ENCODE measurements at regions not wholly inside any gene's neighbourhood (a gene's known extent, or its start where the extent isn't known, plus 50 kb on each side); places are given as distances from the start of the nearest gene placed in this dataset.

DNA sequence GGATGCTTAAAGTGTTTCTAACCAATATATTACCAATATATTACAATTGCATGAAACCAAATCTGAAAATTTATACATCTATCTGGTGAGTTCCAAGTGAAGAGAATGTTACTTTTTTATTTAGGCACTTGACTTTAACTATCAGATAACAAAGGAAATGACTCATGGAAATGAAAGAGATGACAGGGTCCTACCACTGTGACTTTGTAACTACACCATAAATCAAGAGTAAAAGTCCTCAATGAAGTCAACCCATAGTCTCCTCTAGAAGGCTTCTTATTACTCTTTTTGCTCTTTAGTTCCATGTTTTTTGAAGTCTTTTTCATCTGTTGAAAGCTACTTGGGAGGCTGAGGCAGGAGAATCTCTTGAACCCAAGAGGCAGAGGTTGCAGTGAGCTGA, 545.0 kb upstream of the PIK3C3 start:
- no peaks in the 10 kb centered on the region for H3K36me3 ChIP-seq (ENCODE audit: control insufficient read depth in 4 of 4, insufficient read depth in 4 of 4, low read length in 3 of 4)
- no peaks in the 10 kb centered on the region for H3K9me3 ChIP-seq (ENCODE audit: control extremely low read depth in 1 of 5, control insufficient read depth in 4 of 5, insufficient read depth in 2 of 5, low read depth in 1 of 5, low read length in 4 of 5)
- DNase-seq, result no peak
- no peak overlapping the region for H3K27ac ChIP-seq (ENCODE audit: insufficient read depth in 1 of 2, low read depth in 1 of 2, low read length in 2 of 2, poor library complexity in 1 of 2, severe bottlenecking in 2 of 2)
- H3K4me3 ChIP-seq (ENCODE audit: control insufficient read depth in 1 of 7, extremely low read depth in 1 of 7, insufficient read depth in 4 of 7, low read depth in 2 of 7, low read length in 6 of 7), result no peak overlapping the region
- ChIA-PET POLR2A (no interaction called here), CTCF (no interaction called here)
- no peaks in the 10 kb centered on the region for H3K4me1 ChIP-seq (ENCODE audit: control extremely low read depth in 1 of 4, control insufficient read depth in 4 of 4, insufficient read depth in 4 of 4, low read length in 3 of 4)
- no peaks in the 10 kb centered on the region for H3K27me3 ChIP-seq (replicated peaks in 2 of 5; ENCODE audit: control insufficient read depth in 4 of 5, insufficient read depth in 5 of 5, low read length in 4 of 5)

DNA sequence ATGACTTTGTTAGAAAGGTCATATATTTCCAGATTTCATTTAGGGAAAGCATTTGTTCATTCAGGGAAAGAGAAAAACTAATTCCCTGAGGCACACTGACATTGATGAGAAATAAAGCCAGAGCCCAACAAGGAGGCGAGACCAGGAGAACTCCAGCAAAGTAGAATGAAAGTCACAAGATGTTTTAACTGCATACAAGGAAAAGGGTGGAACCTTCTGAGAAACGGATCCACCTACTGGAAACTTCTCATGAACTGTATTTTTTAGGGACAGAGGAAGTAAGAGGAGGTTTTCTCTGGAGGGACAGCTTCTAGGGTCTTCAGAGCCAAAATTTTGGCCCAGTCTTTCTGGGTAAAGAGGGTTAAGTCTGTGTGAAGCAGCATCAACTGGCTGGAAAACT, 548.2 kb upstream of the PIK3C3 start:
- H3K36me3 ChIP-seq (ENCODE audit: control insufficient read depth in 4 of 4, insufficient read depth in 4 of 4, low read length in 3 of 4), result no peaks in the 10 kb centered on the region
- 90% methylated on average over 2 of the region's 2 CpGs for WGBS (ENCODE audit: insufficient coverage)
- no peak overlapping the region for H3K4me3 ChIP-seq (ENCODE audit: control insufficient read depth in 1 of 7, extremely low read depth in 1 of 7, insufficient read depth in 4 of 7, low read depth in 2 of 7, low read length in 6 of 7)
- H3K4me1 ChIP-seq (ENCODE audit: control extremely low read depth in 1 of 4, control insufficient read depth in 4 of 4, insufficient read depth in 4 of 4, low read length in 3 of 4), result no peaks in the 10 kb centered on the region
- H3K9me3 ChIP-seq (ENCODE audit: control extremely low read depth in 1 of 5, control insufficient read depth in 4 of 5, insufficient read depth in 2 of 5, low read depth in 1 of 5, low read length in 4 of 5), result peaks cover 0 to 1% (median 0%) of the 10 kb centered on the region in 5 experiments
- H3K27me3 ChIP-seq (replicated peaks in 2 of 5; ENCODE audit: control insufficient read depth in 4 of 5, insufficient read depth in 5 of 5, low read length in 4 of 5), result no peaks in the 10 kb centered on the region
- no peak for DNase-seq
- ChIA-PET POLR2A (no interaction called here), CTCF (no interaction called here)
- H3K27ac ChIP-seq (ENCODE audit: insufficient read depth in 1 of 2, low read depth in 1 of 2, low read length in 2 of 2, poor library complexity in 1 of 2, severe bottlenecking in 2 of 2), result no peak overlapping the region

DNA sequence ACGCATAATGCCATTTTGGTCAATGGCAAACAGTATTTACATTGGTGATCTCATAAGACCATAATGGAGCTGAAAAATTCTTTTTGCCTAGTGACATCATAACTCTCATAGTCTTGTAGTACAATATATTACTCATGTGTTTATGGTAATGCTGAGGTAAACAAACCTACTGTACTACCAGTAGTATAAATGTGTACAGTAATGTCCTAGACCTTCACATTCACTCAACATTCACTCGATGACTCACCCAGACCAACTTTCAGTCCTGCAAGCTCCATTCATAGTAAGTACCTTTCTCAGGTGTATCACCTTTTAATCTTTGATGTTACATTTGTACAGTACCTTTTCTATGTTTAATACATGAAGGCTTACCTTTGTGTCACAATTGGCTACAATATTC, 558.2 kb upstream of the PIK3C3 start:
- DNase-seq, result no peak
- ChIA-PET POLR2A (no interaction called here), CTCF (no interaction called here)
- WGBS (ENCODE audit: insufficient coverage), result 100% methylated on average over 1 of the region's 2 CpGs
- Histone ChIP-seq H3K27me3 (replicated peaks in 2 of 5; ENCODE audit: control insufficient read depth in 4 of 5, insufficient read depth in 5 of 5, low read length in 4 of 5) (peaks cover 0 to 4% (median 2%) of the 10 kb centered on the region in 5 experiments), H3K9me3 (ENCODE audit: control extremely low read depth in 1 of 5, control insufficient read depth in 4 of 5, insufficient read depth in 2 of 5, low read depth in 1 of 5, low read length in 4 of 5) (no peaks in the 10 kb centered on the region), H3K36me3 (ENCODE audit: control insufficient read depth in 4 of 4, insufficient read depth in 4 of 4, low read length in 3 of 4) (no peaks in the 10 kb centered on the region), H3K27ac (ENCODE audit: insufficient read depth in 1 of 2, low read depth in 1 of 2, low read length in 2 of 2, poor library complexity in 1 of 2, severe bottlenecking in 2 of 2) (no peak overlapping the region), H3K4me3 (ENCODE audit: control insufficient read depth in 1 of 7, extremely low read depth in 1 of 7, insufficient read depth in 4 of 7, low read depth in 2 of 7, low read length in 6 of 7) (no peak overlapping the region), H3K4me1 (ENCODE audit: control extremely low read depth in 1 of 4, control insufficient read depth in 4 of 4, insufficient read depth in 4 of 4, low read length in 3 of 4) (peaks cover 0 to 1% (median 0%) of the 10 kb centered on the region in 4 experiments)

GRCh38 chr18:41396211-41396610, 558.8 kb upstream of the PIK3C3 start:
- WGBS (ENCODE audit: insufficient coverage), result 100% methylated on average over 2 of the region's 3 CpGs
- ChIA-PET POLR2A (no interaction called here), CTCF (no interaction called here)
- Histone ChIP-seq H3K4me3 (ENCODE audit: control insufficient read depth in 1 of 7, extremely low read depth in 1 of 7, insufficient read depth in 4 of 7, low read depth in 2 of 7, low read length in 6 of 7) (no peak overlapping the region), H3K27me3 (replicated peaks in 2 of 5; ENCODE audit: control insufficient read depth in 4 of 5, insufficient read depth in 5 of 5, low read length in 4 of 5) (peaks cover 0 to 4% (median 3%) of the 10 kb centered on the region in 5 experiments), H3K9me3 (ENCODE audit: control extremely low read depth in 1 of 5, control insufficient read depth in 4 of 5, insufficient read depth in 2 of 5, low read depth in 1 of 5, low read length in 4 of 5) (no peaks in the 10 kb centered on the region), H3K4me1 (ENCODE audit: control extremely low read depth in 1 of 4, control insufficient read depth in 4 of 4, insufficient read depth in 4 of 4, low read length in 3 of 4) (peaks cover 0 to 3% (median 0%) of the 10 kb centered on the region in 4 experiments), H3K36me3 (ENCODE audit: control insufficient read depth in 4 of 4, insufficient read depth in 4 of 4, low read length in 3 of 4) (no peaks in the 10 kb centered on the region), H3K27ac (ENCODE audit: insufficient read depth in 1 of 2, low read depth in 1 of 2, low read length in 2 of 2, poor library complexity in 1 of 2, severe bottlenecking in 2 of 2) (no peak overlapping the region)
- DNase-seq, result no peak

DNA sequence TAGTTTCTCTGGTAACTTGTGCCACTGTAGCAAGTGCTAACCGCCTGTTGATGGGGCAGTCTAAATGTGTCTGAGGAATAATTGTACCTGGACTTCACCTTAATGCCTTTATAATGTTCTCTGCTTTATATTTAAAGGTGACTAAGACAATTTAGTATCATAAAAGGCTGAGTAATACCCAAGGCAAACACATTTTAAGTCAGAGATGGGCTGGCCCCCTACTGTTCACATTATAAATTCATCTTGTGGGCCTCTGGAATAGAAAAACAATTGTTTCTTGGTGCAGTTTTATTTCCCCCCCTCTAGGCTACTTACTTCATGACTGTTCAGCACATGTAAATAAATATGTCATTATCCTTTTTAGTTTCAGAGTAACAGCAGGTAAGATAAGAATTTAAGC, 559.3 kb upstream of the PIK3C3 start:
- Histone ChIP-seq H3K9me3 (ENCODE audit: control extremely low read depth in 1 of 5, control insufficient read depth in 4 of 5, insufficient read depth in 2 of 5, low read depth in 1 of 5, low read length in 4 of 5) (no peaks in the 10 kb centered on the region), H3K4me3 (ENCODE audit: control insufficient read depth in 1 of 7, extremely low read depth in 1 of 7, insufficient read depth in 4 of 7, low read depth in 2 of 7, low read length in 6 of 7) (no peak overlapping the region), H3K27me3 (replicated peaks in 2 of 5; ENCODE audit: control insufficient read depth in 4 of 5, insufficient read depth in 5 of 5, low read length in 4 of 5) (peaks cover 0 to 8% (median 4%) of the 10 kb centered on the region in 5 experiments), H3K36me3 (ENCODE audit: control insufficient read depth in 4 of 4, insufficient read depth in 4 of 4, low read length in 3 of 4) (no peaks in the 10 kb centered on the region), H3K27ac (ENCODE audit: insufficient read depth in 1 of 2, low read depth in 1 of 2, low read length in 2 of 2, poor library complexity in 1 of 2, severe bottlenecking in 2 of 2) (no peak overlapping the region), H3K4me1 (ENCODE audit: control extremely low read depth in 1 of 4, control insufficient read depth in 4 of 4, insufficient read depth in 4 of 4, low read length in 3 of 4) (peaks cover 0 to 3% (median 0%) of the 10 kb centered on the region in 4 experiments)
- CTCF ChIA-PET, result no interaction called here
- no CpG with 5 or more reads among the region's 1 CpG for WGBS (ENCODE audit: insufficient coverage)
- peak in 1 of 3 donors; percentile 3 for DNase-seq
- POLR2A ChIA-PET, result no interaction called here

DNA sequence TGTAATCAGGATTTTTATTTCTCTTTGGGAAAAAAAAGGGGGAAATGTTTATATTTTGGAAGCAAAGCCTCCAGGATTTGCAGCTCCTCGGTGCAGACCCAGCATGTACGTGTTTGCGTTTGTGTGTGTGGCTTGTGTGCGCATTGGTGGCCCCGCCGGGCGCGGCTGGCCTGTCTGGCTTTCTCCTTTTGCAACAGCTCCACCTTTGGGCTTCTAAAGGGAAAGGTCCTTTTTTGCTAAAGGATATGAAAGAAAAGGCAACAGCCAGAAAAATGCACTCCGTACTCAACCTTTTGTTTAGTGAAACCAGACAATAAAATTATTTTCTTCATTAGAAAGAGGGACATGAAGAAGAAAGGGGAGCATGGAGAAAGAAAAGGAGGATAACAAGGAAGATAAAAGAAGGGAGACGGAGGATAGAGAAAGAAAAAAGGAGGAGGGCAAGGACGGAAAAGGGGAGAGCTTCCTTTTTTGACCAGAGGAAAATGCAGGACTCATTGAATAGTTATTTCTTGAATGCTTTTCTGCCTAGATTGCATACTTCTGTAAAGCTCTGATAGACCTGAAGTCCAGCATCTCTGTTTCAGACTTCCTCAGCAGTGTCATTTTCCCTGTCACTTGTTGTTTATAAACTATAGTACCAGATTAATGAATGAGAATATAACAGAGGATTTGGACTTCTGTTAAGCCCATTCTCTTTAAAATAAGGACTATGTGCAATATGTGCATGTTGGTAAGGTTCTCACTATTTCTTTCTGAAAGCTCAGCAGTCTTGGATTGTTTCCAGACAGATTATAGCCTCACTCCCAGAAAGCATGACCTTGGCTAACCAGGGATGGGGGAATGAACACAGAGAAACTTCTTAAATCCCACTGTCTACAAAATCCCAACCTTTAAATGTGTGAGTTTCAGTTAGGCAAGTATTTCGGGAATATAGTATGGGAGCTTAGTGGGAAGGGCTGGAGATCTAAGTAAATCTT, 563.1 kb upstream of the PIK3C3 start:
- Histone ChIP-seq H3K4me1 (ENCODE audit: control extremely low read depth in 1 of 4, control insufficient read depth in 4 of 4, insufficient read depth in 4 of 4, low read length in 3 of 4) (peaks cover 0 to 11% (median 6%) of the 10 kb centered on the region in 4 experiments), H3K9me3 (ENCODE audit: control extremely low read depth in 1 of 5, control insufficient read depth in 4 of 5, insufficient read depth in 2 of 5, low read depth in 1 of 5, low read length in 4 of 5) (no peaks in the 10 kb centered on the region), H3K27me3 (replicated peaks in 2 of 5; ENCODE audit: control insufficient read depth in 4 of 5, insufficient read depth in 5 of 5, low read length in 4 of 5) (peaks cover 0 to 10% (median 7%) of the 10 kb centered on the region in 5 experiments), H3K36me3 (ENCODE audit: control insufficient read depth in 4 of 4, insufficient read depth in 4 of 4, low read length in 3 of 4) (no peaks in the 10 kb centered on the region), H3K27ac (ENCODE audit: insufficient read depth in 1 of 2, low read depth in 1 of 2, low read length in 2 of 2, poor library complexity in 1 of 2, severe bottlenecking in 2 of 2) (no peak overlapping the region), H3K4me3 (ENCODE audit: control insufficient read depth in 1 of 7, extremely low read depth in 1 of 7, insufficient read depth in 4 of 7, low read depth in 2 of 7, low read length in 6 of 7) (peak overlapping the region in 2 of 7 experiments; percentile 46 to 49)
- CTCF ChIA-PET, result interaction anchor here (0.6 kb wide), 1 partner anchor 10 kb away, joined by 3 read pairs; no protein-coding TSS in a partner anchor
- POLR2A ChIA-PET, result no interaction called here
- DNase-seq, result peak; percentile 31 to 60 (median 59)
- WGBS (ENCODE audit: insufficient coverage), result 18% methylated on average over 11 of the region's 12 CpGs

DNA sequence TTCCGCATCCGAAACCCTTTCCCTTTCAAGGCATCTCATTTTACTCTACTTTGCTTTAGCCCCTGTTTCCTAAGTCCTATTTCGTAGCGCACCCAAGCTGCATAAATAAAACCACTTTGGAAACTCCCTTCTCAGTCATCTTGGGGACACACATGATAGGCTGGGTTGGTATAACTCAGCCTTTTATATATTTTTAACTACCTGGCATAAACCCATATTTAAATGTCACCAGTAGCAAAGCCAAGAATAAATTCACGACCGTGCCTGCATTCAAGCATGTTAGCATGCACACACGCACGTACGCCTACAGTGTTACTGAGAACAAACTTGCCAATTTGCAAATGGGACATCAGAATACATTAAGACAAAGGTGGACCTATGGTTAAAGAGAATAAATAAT, 564.7 kb upstream of the PIK3C3 start:
- ChIA-PET POLR2A (no interaction called here), CTCF (no interaction called here)
- no peaks in the 10 kb centered on the region for H3K36me3 ChIP-seq (ENCODE audit: control insufficient read depth in 4 of 4, insufficient read depth in 4 of 4, low read length in 3 of 4)
- peak overlapping the region in 2 of 7 experiments; percentile 26 to 31 for H3K4me3 ChIP-seq (ENCODE audit: control insufficient read depth in 1 of 7, extremely low read depth in 1 of 7, insufficient read depth in 4 of 7, low read depth in 2 of 7, low read length in 6 of 7)
- H3K27ac ChIP-seq (ENCODE audit: insufficient read depth in 1 of 2, low read depth in 1 of 2, low read length in 2 of 2, poor library complexity in 1 of 2, severe bottlenecking in 2 of 2), result no peak overlapping the region
- peak in 2 of 3 donors; percentile 46 to 64 for DNase-seq
- H3K27me3 ChIP-seq (replicated peaks in 2 of 5; ENCODE audit: control insufficient read depth in 4 of 5, insufficient read depth in 5 of 5, low read length in 4 of 5), result peaks cover 0 to 10% (median 7%) of the 10 kb centered on the region in 5 experiments
- H3K4me1 ChIP-seq (ENCODE audit: control extremely low read depth in 1 of 4, control insufficient read depth in 4 of 4, insufficient read depth in 4 of 4, low read length in 3 of 4), result peaks cover 0 to 11% (median 6%) of the 10 kb centered on the region in 4 experiments
- WGBS (ENCODE audit: insufficient coverage), result 25% methylated on average over 7 of the region's 9 CpGs
- H3K9me3 ChIP-seq (ENCODE audit: control extremely low read depth in 1 of 5, control insufficient read depth in 4 of 5, insufficient read depth in 2 of 5, low read depth in 1 of 5, low read length in 4 of 5), result no peaks in the 10 kb centered on the region
